BE2C (cell line): ENCODE measurements at regions not wholly inside any gene's neighbourhood (a gene's known extent, or its start where the extent isn't known, plus 50 kb on each side); places are given as distances from the start of the nearest gene placed in this dataset.

Experiments used
- DNase-seq: peaks from one replicate; pipeline ENCODE4 v3.0.0-alpha.2; 2020
- H3K27me3 ChIP-seq: fragments of 250-450 bp; sonication (Bioruptor Pico); 2 replicates; pipeline ENCODE4 v1.5.1; 2020; ENCODE audit warnings: mild to moderate bottlenecking
- H3K36me3 ChIP-seq: fragments of 250-450 bp; sonication (Bioruptor Pico); 2 replicates; pipeline ENCODE4 v1.5.1; 2020; ENCODE audit warnings: mild to moderate bottlenecking
- H3K4me1 ChIP-seq: fragments of 250-450 bp; sonication (Bioruptor Pico); 2 replicates; pipeline ENCODE4 v1.5.1; 2020
- H3K4me3 ChIP-seq: 2 replicates; pipeline ENCODE4 v1.5.1; 2011; ENCODE audit warnings: low read depth, low read length
- H3K9me3 ChIP-seq: fragments of 250-450 bp; sonication (Bioruptor Pico); 2 replicates; pipeline ENCODE4 v1.5.1; 2020
- CTCF ChIP-seq: IDR thresholded peaks from 2 replicates; pipeline ENCODE4 v1.5.1; 2012; ENCODE audit warnings: mild to moderate bottlenecking, low read depth, low read length

GRCh38 chr14:29092121-29092520, 325.5 kb downstream of the FOXG1 start:
- Histone ChIP-seq H3K36me3 (no peaks in the 10 kb centered on the region), H3K4me1 (no peaks in the 10 kb centered on the region), H3K27me3 (no peaks in the 10 kb centered on the region), H3K4me3 (no peak overlapping the region), H3K9me3 (no peaks in the 10 kb centered on the region)
- TF ChIP-seq CTCF: no peak
- no peak for DNase-seq

GRCh38 chr14:29097476-29097875, 330.9 kb downstream of the FOXG1 start:
- no peak for DNase-seq
- Histone ChIP-seq H3K36me3 (no peaks in the 10 kb centered on the region), H3K9me3 (no peaks in the 10 kb centered on the region; the same call in 1 of the 2 replicates), H3K4me3 (no peak overlapping the region), H3K27me3 (no peaks in the 10 kb centered on the region), H3K4me1 (no peaks in the 10 kb centered on the region)
- no peak for TF ChIP-seq CTCF

GRCh38 chr14:29098656-29099055, 332.1 kb downstream of the FOXG1 start:
- DNase-seq: no peak

GRCh38 chr14:29102266-29102665, 335.7 kb downstream of the FOXG1 start:
- H3K4me1 ChIP-seq: no peaks in the 10 kb centered on the region
- H3K4me3 ChIP-seq: no peak overlapping the region
- no peaks in the 10 kb centered on the region for H3K36me3 ChIP-seq
- DNase-seq: no peak
- H3K9me3 ChIP-seq: no peaks in the 10 kb centered on the region; the same call in 1 of the 2 replicates
- H3K27me3 ChIP-seq: no peaks in the 10 kb centered on the region
- no peak for TF ChIP-seq CTCF

More at GRCh38 chr14:29098656-29099055, 332.1 kb downstream of the FOXG1 start:
- H3K27me3 ChIP-seq: no peaks in the 10 kb centered on the region
- TF ChIP-seq CTCF: no peak
- H3K4me3 ChIP-seq: no peak overlapping the region
- H3K36me3 ChIP-seq: no peaks in the 10 kb centered on the region
- no peaks in the 10 kb centered on the region for H3K4me1 ChIP-seq
- H3K9me3 ChIP-seq: no peaks in the 10 kb centered on the region; the same call in 1 of the 2 replicates

- Histone ChIP-seq H3K27me3 (no peaks in the 10 kb centered on the region), H3K4me3 (no peak overlapping the region), H3K36me3 (no peaks in the 10 kb centered on the region), H3K4me1 (no peaks in the 10 kb centered on the region), H3K9me3 (no peaks in the 10 kb centered on the region; the same call in 1 of the 2 replicates)
- TF ChIP-seq CTCF: no peak
- DNase-seq: no peak
Measured at GRCh38 chr14:29102996-29103395, 336.4 kb downstream of the FOXG1 start.

- no peak for TF ChIP-seq CTCF
- Histone ChIP-seq H3K4me3 (no peak overlapping the region), H3K36me3 (no peaks in the 10 kb centered on the region), H3K4me1 (no peaks in the 10 kb centered on the region), H3K27me3 (no peaks in the 10 kb centered on the region), H3K9me3 (no peaks in the 10 kb centered on the region)
- DNase-seq: no peak
Measured at GRCh38 chr14:29108908-29109307, 342.3 kb downstream of the FOXG1 start.
